Peyer's patch (tissue), 4 donors: ENCODE measurements at regions not wholly inside any gene's neighbourhood (a gene's known extent, or its start where the extent isn't known, plus 50 kb on each side); places are given as distances from the start of the nearest gene placed in this dataset.

Experiments
- POLR2A ChIP-seq, 2 donors: fragments of 450-650 bp; IDR thresholded peaks; one replicate each; pipeline ENCODE4 v1.5.1; 2017; ENCODE audit warnings: antibody characterized with exemption in 2 of 2, mild to moderate bottlenecking in 2 of 2, moderate library complexity in 2 of 2
- TF ChIP-seq, protein P1 (sequence below), 6 experiments: fragments of 450-650 bp in 4 of 6; fragments of 200-600 bp in 2 of 6; sonication (generic) in 1 of 6; IDR thresholded peaks; one replicate each; pipeline ENCODE4 v1.5.1; 2017 to 2019; ENCODE audit warnings: antibody characterized with exemption in 6 of 6, mild to moderate bottlenecking in 3 of 6, moderate library complexity in 1 of 6

DNA sequence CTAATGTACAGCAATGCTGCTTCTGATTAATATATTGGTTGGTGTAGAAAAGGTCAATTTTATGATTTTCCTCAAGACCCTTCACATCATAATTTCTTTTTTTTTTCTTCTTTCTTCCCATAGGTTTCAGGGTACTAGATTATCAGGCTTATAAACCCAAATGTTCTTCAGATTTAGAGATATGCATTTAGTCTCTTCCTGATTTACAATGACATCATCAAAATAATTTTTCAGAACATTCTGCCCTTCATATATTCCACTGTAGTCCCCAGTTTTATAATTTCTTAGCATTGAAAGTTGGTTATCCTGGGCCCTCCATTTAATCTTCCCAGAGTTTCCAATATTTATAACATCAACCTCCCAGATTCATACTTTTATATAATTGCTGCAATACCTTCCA lies 226.7 kb upstream of the LRFN5 start:
- TF ChIP-seq, protein P1, sequence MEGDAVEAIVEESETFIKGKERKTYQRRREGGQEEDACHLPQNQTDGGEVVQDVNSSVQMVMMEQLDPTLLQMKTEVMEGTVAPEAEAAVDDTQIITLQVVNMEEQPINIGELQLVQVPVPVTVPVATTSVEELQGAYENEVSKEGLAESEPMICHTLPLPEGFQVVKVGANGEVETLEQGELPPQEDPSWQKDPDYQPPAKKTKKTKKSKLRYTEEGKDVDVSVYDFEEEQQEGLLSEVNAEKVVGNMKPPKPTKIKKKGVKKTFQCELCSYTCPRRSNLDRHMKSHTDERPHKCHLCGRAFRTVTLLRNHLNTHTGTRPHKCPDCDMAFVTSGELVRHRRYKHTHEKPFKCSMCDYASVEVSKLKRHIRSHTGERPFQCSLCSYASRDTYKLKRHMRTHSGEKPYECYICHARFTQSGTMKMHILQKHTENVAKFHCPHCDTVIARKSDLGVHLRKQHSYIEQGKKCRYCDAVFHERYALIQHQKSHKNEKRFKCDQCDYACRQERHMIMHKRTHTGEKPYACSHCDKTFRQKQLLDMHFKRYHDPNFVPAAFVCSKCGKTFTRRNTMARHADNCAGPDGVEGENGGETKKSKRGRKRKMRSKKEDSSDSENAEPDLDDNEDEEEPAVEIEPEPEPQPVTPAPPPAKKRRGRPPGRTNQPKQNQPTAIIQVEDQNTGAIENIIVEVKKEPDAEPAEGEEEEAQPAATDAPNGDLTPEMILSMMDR (IDR thresholded peaks at IDR 0.05) = no peak
- TF ChIP-seq POLR2A (IDR thresholded peaks at IDR 0.05) = no peak
